Glutamatergic neuron (in vitro differentiated cells): ENCODE measurements at regions not wholly inside any gene's neighbourhood (a gene's known extent, or its start where the extent isn't known, plus 50 kb on each side); places are given as distances from the start of the nearest gene placed in this dataset.
"Not testable (repeated sequence)": the region's sequence is repeated elsewhere in the genome, so short reads cannot be mapped to it uniquely, and the experiment has no call there.

Experiments
- DNase-seq: peaks from one replicate; pipeline ENCODE4 v3.0.0; 2022
- H3K27ac Mint-ChIP-seq: one replicate; pipeline ENCODE4 v1.8.0; 2020; ENCODE audit warnings: mild to moderate bottlenecking, mixed read lengths, inconsistent platforms; ENCODE audit not compliant: unreplicated experiment
- H3K27me3 Mint-ChIP-seq: one replicate; pipeline ENCODE4 v1.8.0; 2020; ENCODE audit warnings: mild to moderate bottlenecking, moderate library complexity, mixed read lengths, inconsistent platforms; ENCODE audit not compliant: unreplicated experiment
- H3K36me3 Mint-ChIP-seq: one replicate; pipeline ENCODE4 v1.8.0; 2020; ENCODE audit warnings: mild to moderate bottlenecking, mixed read lengths, inconsistent platforms; ENCODE audit not compliant: unreplicated experiment
- H3K4me1 Mint-ChIP-seq: one replicate; pipeline ENCODE4 v1.8.0; 2020; ENCODE audit warnings: mild to moderate bottlenecking, low read depth, mixed read lengths, inconsistent platforms; ENCODE audit not compliant: unreplicated experiment
- H3K4me3 Mint-ChIP-seq: one replicate; pipeline ENCODE4 v1.8.0; 2020; ENCODE audit warnings: mild to moderate bottlenecking, mixed read lengths, inconsistent platforms; ENCODE audit not compliant: unreplicated experiment
- H3K9me3 Mint-ChIP-seq: one replicate; pipeline ENCODE4 v1.8.0; 2020; ENCODE audit warnings: mild to moderate bottlenecking, moderate library complexity, mixed read lengths, inconsistent platforms; ENCODE audit not compliant: unreplicated experiment
- CTCF ChIP-seq: fragments of 200-600 bp; sonication (generic); IDR thresholded peaks from one replicate; pipeline ENCODE4 v1.5.0; 2021; ENCODE audit not compliant: partially characterized antibody, unreplicated experiment

DNA sequence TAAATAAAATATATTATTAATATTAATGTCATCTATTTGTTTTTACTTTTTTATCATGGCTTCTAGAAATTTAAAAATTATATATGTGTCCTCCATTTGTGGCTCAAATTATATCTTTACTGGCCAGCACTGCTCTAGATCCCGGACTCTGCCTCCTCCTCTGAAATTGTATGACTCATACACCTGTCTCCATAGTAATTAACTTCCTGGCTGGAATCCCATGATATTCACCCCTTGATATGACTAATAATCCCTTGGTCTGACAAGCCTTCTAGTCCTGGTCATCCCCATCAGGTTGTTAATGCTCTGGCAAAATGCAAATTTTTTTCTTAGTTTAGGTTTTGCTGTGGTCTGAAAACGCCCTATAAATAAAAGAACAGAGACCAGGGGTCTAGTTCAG lies 116.2 kb downstream of the BMP4 start:
- no peak overlapping the region for H3K27ac Mint-ChIP-seq
- no peaks in the 10 kb centered on the region for H3K27me3 Mint-ChIP-seq
- H3K9me3 Mint-ChIP-seq, result peaks cover 3% of the 10 kb centered on the region
- DNase-seq, result no peak
- H3K4me3 Mint-ChIP-seq, result no peak overlapping the region
- TF ChIP-seq CTCF, result no peak
- no peaks in the 10 kb centered on the region for H3K4me1 Mint-ChIP-seq
- H3K36me3 Mint-ChIP-seq, result no peaks in the 10 kb centered on the region

DNA sequence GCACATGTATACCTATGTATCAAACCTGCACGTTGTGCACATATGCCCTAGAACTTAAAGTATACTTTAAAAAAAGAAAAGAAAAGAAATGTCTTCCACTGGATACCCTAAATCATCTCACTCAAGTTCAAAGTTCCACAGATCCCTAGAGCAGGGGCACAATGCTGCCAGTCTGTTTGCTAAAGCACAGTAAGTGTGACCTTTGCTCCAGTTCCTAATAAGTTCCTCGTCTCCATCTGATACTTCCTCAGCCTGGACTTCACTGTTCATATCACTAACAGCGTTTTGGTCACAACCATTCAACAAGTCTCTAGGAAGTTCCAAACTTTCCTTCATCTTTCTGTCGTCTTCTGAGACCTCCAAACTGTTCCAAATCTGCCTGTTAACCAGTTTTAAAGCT lies 118.3 kb downstream of the BMP4 start:
- Mint-ChIP-seq H3K27ac (no peak overlapping the region), H3K4me3 (no peak overlapping the region), H3K9me3 (peaks cover 3% of the 10 kb centered on the region), H3K4me1 (no peaks in the 10 kb centered on the region), H3K36me3 (no peaks in the 10 kb centered on the region), H3K27me3 (no peaks in the 10 kb centered on the region)
- DNase-seq, result no peak
- TF ChIP-seq CTCF, result no peak

DNA sequence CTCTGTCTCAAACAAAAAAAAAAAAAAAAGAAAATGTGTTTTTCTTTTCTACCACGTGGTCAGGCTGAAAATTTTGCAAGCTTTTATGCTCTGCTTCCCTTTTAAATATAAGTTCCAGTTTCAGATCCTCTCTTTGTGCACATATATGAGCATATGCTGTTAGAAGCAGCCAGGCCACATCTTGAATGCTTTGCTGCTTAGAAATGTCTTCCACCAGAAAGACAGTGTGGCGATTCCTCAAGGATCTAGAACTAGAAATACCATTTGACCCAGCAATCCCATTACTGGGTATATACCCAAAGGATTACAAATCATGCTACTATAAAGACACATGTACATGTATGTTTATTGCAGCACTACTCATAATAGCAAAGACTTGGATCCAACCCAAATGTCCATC lies 119.0 kb downstream of the BMP4 start:
- not testable (repeated sequence) for DNase-seq, H3K4me1 Mint-ChIP-seq, H3K4me3 Mint-ChIP-seq, H3K9me3 Mint-ChIP-seq, H3K36me3 Mint-ChIP-seq, H3K27ac Mint-ChIP-seq, H3K27me3 Mint-ChIP-seq

DNA sequence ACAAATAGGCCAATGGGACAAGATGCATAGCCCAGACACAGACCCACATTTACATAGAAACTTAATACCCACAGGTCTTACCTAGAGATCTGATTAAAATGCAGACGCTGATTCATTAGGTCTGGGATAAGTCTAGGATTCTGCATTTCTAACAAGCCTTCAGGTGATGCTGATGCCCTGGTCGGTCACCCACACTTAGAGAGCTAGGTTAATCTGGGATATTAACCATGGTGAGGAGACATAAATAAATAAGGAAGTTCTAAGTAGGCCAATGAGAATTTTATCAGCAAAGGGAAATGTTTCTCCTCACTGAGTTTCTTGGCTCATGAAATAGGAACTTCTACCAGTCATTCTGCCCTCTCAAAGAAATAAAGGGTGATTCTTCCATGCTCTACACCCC lies 120.1 kb downstream of the BMP4 start:
- Mint-ChIP-seq H3K27ac (no peak overlapping the region), H3K36me3 (no peaks in the 10 kb centered on the region), H3K4me1 (no peaks in the 10 kb centered on the region), H3K4me3 (no peak overlapping the region), H3K27me3 (no peaks in the 10 kb centered on the region), H3K9me3 (peaks cover 3% of the 10 kb centered on the region)
- DNase-seq, result no peak
- TF ChIP-seq CTCF, result no peak

- H3K4me3 Mint-ChIP-seq, result no peak overlapping the region
- no peaks in the 10 kb centered on the region for H3K27me3 Mint-ChIP-seq
- no peak for TF ChIP-seq CTCF
- H3K27ac Mint-ChIP-seq, result no peak overlapping the region
- peaks cover 5% of the 10 kb centered on the region for H3K36me3 Mint-ChIP-seq
- no peaks in the 10 kb centered on the region for H3K4me1 Mint-ChIP-seq
- no peak for DNase-seq
- H3K9me3 Mint-ChIP-seq, result no peaks in the 10 kb centered on the region
Measured at GRCh38 chr14:53828820-53829219, 127.8 kb downstream of the BMP4 start.

DNA sequence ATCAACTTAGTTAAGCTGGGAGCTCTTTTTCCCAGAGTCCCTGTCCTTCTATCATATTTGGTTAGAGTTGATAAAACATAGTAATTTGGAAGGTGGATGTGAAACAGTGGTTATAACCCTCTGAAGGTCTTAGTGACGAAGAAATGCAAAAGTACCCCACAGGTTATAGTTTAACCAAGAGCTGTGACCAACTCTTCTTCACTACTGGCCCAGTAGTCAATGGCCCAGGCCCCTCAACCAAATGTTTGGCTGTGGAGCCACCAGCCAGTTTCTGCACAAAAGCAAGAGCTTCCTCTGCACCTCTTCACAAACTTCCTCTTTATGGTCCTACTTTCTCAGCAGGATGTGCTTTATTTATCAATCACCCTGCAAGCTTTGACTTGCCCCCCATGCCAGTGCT lies 132.6 kb downstream of the BMP4 start:
- Mint-ChIP-seq H3K27ac (no peak overlapping the region), H3K4me1 (no peaks in the 10 kb centered on the region), H3K27me3 (no peaks in the 10 kb centered on the region), H3K36me3 (peaks cover 5% of the 10 kb centered on the region), H3K9me3 (no peaks in the 10 kb centered on the region), H3K4me3 (no peak overlapping the region)
- TF ChIP-seq CTCF, result no peak
- no peak for DNase-seq
